SH-SY5Y (cell line): ENCODE measurements at regions not wholly inside any gene's neighbourhood (a gene's known extent, or its start where the extent isn't known, plus 50 kb on each side); places are given as distances from the start of the nearest gene placed in this dataset.

Experiments
- GATA2 ChIP-seq: IDR thresholded peaks from 2 replicates; pipeline ENCODE4 v1.6.1; 2011; ENCODE audit warnings: mild to moderate bottlenecking, low read depth, low read length
- GATA3 ChIP-seq: IDR thresholded peaks from 2 replicates; pipeline ENCODE4 v1.6.1; 2011; ENCODE audit warnings: low read depth, mild to moderate bottlenecking, low read length, moderate library complexity

DNA sequence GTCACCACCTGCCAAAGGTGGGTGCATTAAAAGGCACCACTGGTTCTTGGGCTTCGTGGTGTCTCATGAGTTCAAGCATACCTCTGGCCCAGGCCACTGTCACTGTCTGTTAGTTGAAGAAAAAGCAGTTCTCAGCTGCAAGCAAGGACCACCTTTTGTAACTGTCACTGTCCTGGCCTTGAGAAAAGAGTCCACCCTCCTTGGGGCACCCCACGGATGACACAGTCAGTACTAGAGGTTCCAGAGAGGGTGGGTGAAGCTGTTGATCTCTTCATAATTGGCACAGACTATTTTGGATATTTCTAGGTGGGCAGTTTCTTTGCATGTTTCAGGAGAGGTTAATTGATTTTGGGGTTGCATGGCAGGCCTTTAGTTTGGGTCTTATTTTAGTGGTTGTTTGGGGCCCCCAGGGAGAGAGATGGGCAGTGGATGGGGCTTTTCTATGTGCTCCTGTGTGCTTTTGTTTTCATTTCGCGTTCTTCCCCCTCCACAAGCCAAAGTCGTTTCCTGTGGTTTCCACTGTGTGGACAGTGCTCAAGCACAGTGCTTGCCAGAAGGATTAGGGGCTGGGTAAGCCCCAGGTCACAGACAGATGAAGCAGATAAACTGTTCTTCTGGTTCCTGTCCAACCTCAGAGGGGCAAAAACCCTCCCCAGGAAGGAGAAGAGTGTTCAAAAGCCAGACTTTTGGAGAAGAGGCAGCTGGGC lies 156.2 kb upstream of the PPP1R2C start:
- TF ChIP-seq GATA2, result no peak
- TF ChIP-seq GATA3, result no peak

DNA sequence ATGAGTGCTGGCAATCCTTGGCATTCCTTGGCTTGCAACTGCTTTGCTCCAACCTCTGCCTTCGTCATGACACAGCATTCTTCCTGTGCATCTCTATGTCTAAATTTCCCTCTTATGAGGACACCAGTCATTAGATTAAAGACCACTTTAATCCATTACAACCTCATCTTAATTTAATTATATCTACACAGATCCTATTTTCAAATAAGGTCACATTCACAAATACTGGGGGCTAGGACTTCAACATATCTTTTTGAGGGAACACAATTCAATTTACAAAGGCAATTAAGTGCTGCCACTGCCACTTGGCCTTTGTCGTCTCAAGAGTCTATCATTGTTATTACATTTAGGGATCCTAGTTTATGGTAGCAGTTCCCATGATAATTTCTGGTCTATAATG lies 163.7 kb upstream of the PPP1R2C start:
- TF ChIP-seq GATA3, result no peak
- TF ChIP-seq GATA2, result no peak

DNA sequence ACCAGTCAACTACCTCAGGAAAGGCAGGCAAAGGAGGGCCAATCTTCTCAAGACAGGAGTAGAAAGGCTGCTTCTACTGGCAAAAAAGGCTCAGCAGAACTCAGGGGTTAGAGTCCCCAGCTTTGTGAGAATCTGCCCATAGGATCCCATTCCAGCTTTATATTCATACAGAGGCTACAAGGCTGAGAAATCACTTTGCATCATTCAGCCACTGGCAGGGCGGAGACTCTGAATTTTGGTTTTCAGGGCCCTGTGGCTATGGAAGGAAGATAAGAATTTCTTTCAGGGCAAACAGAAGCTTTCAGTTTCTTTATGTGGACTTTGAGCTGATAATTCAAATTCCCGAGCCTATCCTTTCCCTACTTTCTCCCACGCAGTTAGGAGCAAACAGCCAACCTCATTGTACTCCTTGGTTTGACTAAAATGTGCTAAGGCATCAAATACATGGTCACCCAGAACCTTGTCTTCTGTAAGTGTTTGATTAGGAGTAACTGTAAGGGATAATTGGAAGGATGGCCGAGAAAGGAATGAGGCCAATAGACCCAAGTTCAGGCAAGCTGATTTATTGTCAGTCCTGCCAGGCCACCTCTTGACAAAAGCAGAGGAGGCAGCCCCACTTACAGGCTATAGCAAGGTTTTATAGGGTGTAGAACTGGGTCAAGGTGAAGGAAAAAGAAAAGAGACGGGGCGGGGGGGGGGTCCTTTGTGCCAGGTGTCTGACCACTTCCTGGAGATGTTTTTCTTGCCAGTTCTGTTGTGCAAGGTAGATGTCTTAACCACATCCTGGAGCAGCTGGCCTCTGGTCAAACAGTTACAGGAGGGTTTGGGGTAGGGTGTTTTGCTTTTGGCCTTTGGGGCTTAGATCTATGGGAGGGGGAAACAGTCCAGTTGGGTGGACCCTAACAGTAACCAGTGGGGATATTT lies 165.3 kb upstream of the PPP1R2C start:
- no peak for TF ChIP-seq GATA3
- TF ChIP-seq GATA2, result no peak

DNA sequence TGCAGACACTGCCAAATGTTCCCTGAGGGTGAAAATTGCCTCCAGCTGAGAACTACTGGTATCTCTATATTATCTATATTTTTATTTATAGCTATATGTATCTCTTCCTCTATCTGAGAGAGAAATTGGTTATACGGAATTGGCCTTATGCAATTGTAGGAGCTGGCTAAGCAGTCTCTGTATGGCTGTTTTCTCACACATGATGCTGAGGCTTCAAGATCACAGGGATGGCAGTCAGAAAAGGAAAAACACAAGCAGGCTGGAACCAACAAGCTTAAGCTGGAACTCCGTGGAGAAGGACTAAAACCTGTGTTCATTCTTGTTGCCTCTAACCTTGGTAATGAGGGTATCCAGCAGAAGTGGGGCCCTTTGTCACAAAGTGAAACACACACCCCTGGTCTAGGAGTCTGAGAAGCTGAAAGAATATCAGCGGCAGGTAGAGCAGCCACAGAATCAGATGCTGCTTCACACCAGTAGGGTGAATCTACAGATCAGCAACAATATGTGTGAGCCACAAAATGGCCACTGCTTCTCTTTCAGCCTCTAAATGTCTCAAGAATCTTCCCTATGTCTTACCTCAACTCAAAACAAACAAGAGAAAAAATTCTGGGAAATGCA lies 166.5 kb upstream of the PPP1R2C start:
- no peak for TF ChIP-seq GATA3
- no peak for TF ChIP-seq GATA2

DNA sequence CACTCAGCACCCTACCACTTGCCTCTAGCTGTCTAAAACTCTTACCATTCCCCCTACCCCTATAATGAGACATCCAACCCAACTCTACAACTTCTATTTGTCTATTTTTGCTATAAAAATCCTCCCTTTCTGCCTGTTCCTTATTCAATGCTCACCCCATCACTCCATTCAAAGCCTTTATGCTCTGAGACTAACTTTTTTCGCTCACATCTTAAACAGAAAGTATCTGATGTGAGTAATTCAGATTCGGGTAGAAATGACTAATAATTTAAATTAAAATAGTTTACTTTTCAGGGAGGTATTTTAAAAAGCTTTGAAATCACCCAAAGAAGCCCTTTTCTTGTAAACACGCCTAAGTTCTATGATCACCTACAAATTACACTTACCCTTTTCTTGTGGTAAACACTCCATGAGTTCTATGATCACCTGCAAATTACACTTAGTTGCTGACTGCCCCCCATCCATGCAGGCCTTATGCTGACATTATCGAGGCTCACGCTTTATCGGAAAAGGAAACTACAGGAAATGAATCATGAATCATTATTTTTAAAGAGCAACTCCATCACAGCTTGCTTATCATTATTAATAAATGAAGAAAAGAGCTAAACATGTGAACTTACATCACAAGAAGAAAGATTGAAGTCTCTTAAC lies 168.7 kb upstream of the PPP1R2C start:
- TF ChIP-seq GATA3 (no peak), GATA2 (no peak)

DNA sequence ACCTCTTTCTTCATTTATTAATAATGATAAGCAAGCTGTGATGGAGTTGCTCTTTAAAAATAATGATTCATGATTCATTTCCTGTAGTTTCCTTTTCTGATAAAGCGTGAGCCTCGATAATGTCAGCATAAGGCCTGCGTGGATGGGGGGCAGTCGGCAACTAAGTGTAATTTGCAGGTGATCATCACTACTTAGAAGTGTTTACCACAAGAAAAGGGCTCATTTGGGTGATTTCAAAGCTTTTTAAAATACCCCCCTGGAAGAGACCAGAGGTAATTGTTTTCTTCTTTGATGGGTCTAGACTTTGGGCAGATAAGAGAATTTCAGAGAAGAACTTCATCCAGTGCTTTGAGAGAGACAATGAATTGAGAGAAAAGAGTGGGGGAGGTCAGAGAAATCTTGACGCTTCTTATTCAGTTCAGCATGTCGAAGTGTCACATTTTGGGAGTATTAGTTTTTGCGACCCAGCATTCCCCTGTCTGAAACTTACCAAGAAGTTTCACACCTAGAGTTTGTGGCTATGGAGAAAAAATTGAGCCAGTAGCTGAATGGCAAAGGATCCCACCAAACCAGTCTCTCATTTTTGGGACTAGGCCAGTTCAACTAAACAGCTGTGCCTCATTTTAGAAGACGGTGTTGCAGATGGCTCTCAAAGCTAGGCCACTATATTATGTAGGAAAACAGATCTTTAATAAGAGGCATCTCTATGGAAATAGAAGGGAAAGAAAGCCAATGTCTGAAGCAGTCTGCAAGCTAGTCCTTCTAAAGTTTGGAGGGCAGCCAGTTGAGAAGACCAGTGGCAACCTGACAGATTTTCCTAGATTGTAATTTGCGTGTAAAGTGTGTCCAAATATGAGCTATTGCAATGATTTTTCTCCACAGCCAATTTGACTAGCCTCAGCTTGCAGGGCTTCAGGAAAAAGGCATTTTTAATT lies 171.0 kb upstream of the PPP1R2C start:
- no peak for TF ChIP-seq GATA2
- no peak for TF ChIP-seq GATA3

DNA sequence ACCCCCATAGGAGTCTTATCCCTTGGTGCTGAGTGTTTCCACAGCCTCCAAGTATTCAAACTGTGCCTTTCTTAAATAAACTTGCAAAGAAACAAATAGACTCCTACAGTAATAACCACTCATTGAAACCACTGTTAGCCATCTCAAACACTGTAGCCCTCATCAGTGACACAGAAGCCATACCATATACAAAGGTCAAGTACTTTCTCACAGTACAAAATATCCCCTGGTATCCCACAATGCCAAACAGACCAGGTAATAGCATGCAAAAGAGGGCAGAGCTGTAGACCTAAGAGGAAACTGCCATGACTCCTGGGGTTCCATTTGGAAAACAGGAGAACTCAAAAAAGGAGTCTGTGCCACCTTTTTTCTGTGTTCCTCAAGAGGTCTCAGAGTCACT lies 173.8 kb upstream of the PPP1R2C start:
- TF ChIP-seq GATA3, result no peak
- TF ChIP-seq GATA2, result no peak

DNA sequence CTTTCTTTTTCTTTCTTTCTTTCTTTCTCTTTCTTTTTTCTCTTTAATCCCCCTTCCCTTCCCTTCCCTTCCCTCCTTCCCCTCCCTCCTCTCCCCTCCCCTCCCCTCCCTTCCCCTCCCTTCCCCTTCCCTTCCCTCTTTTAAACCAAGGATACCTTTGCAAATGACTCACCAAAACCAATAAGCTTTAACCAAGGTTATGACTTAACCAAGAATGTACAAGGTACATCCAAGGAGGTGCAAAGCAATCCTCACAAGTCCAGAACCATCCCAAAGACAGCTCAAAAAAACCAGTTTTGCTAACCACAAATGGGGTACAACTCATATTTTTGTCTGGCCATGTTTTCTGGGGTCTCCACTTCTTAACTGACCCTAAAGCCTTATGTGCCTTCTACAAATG lies 174.7 kb upstream of the PPP1R2C start:
- no peak for TF ChIP-seq GATA2
- TF ChIP-seq GATA3, result no peak

DNA sequence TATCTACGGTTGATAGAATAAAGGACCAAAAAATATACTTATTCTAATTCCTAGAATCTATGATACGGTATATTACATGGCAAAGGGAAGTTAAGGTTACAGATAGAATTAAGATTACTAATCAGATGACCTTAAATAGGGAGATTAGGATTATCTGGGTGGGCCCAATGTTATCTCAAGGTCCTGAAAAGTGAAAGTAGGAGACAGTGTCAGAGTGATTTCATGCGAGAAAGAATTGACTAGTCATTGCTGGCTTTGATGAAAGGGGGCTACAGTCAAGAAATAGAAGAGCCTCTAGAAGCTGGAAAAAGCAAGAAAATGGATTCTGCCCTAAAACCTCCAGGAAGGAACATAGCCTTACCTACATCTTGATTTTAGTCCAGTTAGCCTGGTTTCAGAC lies 176.9 kb upstream of the PPP1R2C start:
- TF ChIP-seq GATA3 (no peak), GATA2 (no peak)

DNA sequence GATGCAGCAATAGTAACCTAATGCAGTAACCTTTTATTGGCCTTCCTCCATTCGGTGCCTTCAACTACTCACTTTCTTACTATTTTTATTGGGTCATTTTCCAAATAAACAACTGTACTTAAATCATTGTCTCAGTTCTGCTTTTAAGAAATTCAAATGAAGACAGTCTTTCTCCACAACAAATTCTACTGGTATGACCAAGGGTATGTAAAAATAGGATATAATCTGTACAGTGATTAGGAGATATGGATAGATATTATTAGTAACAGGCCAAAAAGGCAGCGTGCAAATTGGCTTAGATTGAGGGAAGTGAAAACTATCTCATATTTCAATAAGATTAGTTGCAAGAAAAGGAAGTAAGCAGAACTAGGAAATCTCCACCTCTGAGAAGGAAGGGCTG lies 177.4 kb upstream of the PPP1R2C start:
- no peak for TF ChIP-seq GATA3
- TF ChIP-seq GATA2, result no peak

DNA sequence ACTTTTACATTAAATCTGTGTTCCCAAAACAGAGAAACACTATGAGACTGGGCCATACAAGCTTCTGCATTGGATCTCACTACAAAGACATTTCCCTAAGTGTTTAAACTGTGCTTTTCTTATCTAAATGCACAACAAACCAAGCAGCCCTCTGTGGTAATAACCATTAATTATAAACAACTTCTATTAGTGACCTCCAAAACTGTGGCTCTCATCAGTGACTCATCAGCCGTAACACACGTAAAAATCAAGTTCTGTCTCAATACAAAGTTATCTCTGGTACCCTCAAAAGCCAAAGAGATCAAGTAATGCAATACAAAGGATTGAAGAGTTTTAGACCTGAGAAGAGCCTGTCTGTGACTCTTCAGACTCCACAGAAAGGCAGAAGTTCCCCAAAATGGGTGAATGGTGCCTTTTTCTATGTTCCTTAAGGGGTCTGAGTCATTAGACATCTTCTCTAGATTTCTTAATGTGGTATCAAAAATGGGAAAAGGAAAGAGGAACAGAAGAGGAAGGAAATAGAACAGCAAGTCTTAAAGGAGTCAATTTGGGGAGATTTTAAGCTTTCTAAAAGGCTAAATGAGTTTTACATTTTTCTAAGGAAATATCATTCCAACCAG lies 189.8 kb upstream of the PPP1R2C start:
- TF ChIP-seq GATA2 (no peak), GATA3 (no peak)

DNA sequence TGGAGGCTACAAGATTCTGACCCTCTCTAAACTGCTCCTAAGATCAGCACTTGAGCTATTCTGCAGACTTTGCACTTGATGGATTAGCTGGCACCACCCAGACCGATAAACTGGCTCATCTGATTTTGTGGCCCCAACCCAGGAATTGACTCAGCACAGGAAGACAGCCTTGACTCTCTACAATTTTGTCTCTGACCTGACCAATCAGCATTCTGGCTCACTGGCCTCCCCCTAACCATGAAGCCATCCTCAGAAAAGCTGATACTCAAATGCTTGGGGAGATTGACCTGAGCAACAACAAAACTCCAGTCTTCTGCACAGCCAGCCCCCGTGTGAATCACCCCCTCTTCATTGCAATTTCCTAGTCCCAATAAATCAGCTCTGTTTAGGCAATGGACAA lies 195.4 kb upstream of the PPP1R2C start:
- TF ChIP-seq GATA2, result no peak
- TF ChIP-seq GATA3, result no peak

DNA sequence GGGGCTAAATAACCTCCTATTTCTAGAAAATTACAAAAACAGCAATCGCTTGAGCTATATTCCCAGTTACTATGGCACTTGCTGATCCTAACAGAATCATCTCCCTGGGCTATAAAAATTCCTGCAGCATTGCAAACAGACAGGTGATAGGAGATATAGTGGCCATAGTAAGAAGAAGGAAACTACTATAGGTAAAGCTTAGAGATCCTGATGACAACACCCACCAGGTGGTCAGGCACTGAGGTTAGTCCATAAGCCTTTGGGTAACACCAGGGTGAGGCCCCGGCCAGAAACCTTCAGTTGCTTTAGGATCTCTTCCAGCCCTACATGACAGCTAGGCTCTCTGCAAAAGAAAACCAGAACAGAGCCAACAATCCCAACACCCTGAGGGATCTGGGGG lies 197.9 kb upstream of the PPP1R2C start:
- TF ChIP-seq GATA3 (no peak), GATA2 (no peak)
